ENCODE measurements at regions not wholly inside any gene's neighbourhood (a gene's known extent, or its start where the extent isn't known, plus 50 kb on each side); places are given as distances from the start of the nearest gene placed in this dataset.
"Not testable (repeated sequence)": the region's sequence is repeated elsewhere in the genome, so short reads cannot be mapped to it uniquely, and the experiment has no call there.

DNA sequence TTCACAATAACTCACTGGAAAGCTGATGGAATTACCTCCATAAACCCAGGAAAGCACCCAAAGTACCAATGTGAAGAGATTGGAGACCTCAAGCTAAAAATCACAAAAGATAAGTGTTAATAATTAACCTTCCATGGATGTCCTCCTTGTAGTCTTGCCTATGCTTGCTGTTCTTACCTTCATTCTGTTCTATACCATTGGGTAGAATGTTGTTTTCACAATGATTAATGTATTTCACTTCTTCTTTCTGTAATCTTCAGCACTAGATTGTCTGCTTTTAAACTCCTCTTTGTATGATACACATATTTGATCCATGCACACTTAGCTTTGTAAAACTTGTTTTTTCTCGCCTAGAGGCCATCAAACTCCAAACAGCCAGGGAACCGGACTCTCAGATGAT, 570.3 kb downstream of the RAPGEF2 start:
- DNase-seq, result no peak

GRCh38 chr4:159674241-159674640, 571.4 kb downstream of the RAPGEF2 start:
- DNase-seq, result no peak

DNA sequence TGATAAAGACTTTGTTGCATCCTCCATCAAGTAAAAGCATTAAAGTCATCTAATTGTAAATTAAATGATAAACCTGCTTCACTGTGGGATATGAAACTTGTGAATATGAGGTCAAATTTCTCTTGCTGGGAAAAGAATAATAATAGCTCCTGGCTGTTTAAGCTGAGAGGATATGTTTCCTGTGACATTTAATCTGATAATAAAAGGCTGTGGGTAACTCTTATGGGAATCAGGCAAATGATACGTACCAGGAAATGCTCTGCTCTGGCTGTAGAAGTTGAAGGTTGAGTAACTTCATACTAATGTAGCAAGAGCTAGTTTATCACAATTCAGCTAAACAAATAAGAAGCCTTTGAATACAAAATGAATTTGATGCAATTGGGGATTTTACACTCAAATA, 574.6 kb downstream of the RAPGEF2 start:
- DNase-seq, result no peak

- no peak for DNase-seq
Measured at GRCh38 chr4:159682996-159683395, 580.1 kb downstream of the RAPGEF2 start.

DNA sequence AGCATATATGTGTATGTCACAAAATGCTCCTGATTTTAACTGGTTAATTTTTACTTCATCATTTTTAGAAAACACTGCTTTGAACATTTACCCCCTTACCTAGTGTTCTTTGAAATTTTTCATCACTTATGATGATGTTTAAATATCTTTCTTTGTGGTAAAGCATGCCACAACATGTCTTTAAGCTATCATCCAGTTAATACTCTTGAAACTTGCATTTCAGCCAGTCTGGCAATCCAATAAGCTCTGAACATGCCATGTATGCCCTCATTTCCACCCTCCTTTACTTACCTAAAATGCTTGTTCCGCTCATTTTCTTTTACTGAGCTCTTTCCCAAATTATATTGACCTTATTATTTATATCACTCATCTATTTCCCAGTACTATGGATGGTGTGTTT, 581.2 kb downstream of the RAPGEF2 start:
- no peak for DNase-seq

- DNase-seq, result peak; percentile 27
Measured at GRCh38 chr4:159685340-159686092, 582.6 kb downstream of the RAPGEF2 start.

DNA sequence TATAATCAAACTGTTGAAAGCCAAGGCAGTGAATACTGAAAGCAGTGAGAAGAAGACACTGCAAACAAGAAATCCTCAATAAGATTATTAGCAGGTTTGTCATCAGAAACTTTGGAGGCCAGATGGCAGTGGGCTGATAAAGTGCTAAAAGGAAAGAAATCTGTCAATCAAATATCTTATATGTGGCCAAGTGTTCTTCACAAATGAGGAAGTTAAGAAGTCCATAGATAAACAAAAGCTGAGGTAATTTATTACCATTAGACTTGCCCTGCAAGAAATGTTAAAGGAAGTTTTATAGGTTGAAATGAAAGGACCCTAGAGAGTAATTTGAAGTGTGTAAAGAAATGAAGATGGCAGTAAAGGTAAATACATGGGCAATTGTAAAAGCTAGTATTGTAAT, 586.6 kb downstream of the RAPGEF2 start:
- DNase-seq, result no peak

GRCh38 chr4:159697322-159698283, 594.7 kb downstream of the RAPGEF2 start:
- DNase-seq, result no peak

- DNase-seq, result no peak
Measured at GRCh38 chr4:159698336-159698735, 595.5 kb downstream of the RAPGEF2 start.

DNA sequence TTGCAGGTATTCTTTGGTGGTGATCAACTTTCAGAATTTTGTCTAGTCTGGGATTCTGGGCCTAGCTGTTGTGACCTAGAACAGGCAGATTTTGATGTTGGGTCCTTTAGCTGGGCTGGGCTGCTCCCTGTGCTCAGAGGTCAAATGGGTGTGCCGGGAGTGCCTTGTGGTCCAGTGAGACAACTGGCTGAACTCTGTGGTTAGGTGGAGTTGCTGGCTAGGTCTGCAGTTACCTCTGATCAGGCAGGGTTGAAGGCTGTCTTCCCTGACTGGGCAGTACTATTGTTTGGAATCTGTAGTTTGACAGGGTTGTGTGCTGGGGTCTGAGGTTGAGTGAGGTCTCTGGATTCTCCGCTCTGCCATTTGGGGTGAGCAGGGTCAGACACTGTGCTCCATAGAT, 599.3 kb downstream of the RAPGEF2 start:
- no peak for DNase-seq

DNA sequence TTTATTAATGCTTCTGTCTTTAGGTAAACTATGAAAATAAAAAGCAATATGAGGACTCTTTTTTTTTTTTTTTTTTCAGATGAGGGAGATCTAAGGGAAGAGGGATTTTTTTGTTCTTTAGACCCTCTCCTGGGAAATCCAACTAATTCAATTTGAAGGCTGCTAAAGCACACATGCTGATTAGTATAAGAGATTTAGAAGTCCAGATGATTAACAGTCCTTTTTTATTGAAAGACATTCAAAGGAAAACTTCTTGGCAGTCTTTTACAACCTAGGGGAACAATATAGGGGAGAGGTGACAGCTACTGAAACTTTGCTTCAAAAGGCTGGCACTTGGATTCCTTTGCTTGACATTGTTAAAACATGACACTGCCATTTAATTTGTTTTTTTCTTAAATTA, 602.5 kb downstream of the RAPGEF2 start:
- no peak for DNase-seq

DNA sequence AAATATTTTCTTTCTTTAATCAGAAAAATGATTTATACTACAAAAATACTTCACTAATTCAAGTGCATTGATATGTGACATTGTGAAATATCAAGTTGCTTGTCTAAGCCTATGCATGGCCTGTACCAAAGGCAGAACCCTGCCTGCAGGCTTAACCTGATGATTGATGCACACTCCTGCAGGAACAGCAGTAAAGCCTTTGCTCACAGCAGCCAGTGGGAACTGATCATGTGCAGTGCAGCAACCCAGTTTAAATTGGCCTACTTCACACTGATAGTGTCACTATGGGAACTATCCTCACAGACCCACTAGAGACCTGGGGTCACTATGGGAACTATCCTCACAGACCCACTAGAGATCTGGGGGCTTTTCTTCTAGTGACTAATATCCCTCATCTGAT, 603.8 kb downstream of the RAPGEF2 start:
- no peak for DNase-seq

DNA sequence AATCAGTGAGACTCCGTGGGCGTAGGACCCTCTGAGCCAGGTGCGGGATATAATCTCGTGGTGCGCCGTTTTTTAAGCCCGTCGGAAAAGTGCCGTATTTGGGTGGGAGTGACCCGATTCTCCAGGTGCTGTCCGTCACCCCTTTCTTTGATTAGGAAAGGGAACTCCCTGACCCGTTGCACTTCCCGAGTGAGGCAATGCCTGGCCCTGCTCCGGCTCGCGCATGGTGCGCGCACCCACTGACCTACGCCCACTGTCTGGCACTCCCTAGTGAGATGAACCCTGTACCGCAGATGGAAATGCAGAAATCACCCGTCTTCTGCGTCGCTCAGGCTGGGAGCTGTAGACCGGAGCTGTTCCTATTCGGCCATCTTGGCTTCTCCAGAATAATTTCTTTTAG, 612.3 kb downstream of the RAPGEF2 start:
- DNase-seq, result not testable (repeated sequence)

DNA sequence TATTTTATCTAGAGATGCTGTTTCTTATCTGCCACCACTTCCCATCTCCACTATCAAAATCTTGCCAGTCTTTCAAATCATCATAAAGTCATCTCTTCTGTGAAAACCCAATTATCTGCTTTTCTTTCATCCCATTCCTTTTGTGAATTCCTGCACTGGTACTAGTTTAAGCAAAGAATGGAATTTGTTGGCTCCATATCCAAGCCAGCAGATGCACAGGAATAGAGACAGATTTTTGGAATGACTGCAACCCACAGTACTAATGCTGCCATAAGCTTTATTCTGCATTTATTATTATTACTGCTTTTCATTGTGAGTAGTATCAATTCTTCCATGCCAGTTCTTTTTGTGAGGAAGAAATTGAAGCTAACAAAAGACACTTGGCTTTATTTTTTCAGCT, 616.7 kb downstream of the RAPGEF2 start:
- DNase-seq, result no peak

- no peak for DNase-seq
Measured at GRCh38 chr4:159722052-159722451, 619.2 kb downstream of the RAPGEF2 start.

- DNase-seq, result no peak
Measured at GRCh38 chr4:159722918-159723317, 620.0 kb downstream of the RAPGEF2 start.

GRCh38 chr4:159723341-159724048, 620.6 kb downstream of the RAPGEF2 start:
- no peak for DNase-seq

GRCh38 chr4:159725571-159725970, 622.7 kb downstream of the RAPGEF2 start:
- DNase-seq, result no peak

DNA sequence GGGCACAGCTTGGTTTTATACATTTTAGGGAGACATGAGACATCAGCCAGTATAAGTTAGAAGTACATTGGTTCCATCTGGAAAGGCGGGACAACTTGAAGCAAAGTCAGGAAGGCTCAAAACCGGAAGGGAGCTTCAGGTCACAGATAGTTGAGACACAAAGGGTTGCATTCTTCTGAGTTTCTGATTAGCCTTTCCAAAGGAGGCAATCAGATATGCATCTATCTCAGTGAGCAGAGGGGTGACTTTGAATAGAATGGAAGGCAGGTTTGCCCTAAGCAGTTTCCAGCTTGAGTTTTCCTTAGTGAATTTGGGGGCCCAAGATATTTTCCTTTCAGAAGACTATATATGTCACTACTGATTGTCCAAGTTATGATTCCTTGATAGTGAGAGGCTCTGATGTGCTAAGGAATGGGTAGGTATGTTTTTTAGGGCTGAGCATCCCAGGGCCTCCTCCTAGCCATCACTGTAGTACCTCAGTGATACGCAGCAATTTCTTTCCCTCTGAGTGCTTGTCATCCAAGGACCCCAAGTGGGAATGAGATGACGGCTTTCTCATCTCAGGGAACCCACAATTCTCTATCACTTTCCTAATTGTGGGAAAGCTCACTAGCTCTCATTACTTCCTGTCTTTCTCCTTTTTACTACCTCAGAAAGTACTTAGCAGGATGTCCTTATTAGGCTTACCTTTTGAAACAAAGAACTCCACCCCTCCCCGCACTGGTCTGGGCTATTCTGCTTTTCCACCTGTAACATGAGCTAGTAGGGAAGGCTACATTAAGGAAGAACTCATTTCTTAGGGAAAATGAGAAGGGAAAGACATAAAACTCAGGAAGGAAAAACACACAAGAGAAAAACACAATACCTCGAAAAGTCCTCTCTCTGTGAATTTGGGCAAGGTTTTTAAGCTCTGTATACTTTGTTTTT, 632.7 kb downstream of the RAPGEF2 start:
- no peak for DNase-seq

GRCh38 chr4:159736411-159736810, 633.5 kb downstream of the RAPGEF2 start:
- no peak for DNase-seq

GRCh38 chr4:159743971-159744370, 641.1 kb downstream of the RAPGEF2 start:
- DNase-seq, result no peak

DNA sequence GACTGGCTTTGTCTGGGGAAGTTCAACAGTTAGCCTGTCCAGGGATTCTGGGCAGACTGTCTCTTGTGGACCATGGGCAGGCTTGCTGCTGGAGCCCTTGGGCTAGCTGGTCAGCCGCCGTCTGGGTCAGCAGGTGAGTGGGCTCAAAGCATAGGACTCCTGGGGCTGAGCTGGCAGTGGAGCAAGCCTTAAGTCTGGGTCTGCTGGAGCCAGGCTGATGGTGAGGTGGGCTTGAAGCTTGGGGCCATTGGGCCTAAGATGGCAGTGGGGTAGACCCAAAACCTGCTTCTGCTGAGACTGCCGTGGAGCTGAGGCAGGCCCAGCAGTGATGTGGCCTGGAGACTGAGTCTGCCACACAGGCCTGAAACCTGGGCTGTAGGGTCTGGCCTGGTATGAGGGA, 645.1 kb downstream of the RAPGEF2 start:
- no peak for DNase-seq
